Spleen (tissue), 7 donors: ENCODE measurements at regions not wholly inside any gene's neighbourhood (a gene's known extent, or its start where the extent isn't known, plus 50 kb on each side); places are given as distances from the start of the nearest gene placed in this dataset.

Experiments
- POLR2A ChIP-seq, 3 donors: fragments of 450-650 bp; IDR thresholded peaks; one replicate each; pipeline ENCODE4 v1.5.1; 2017; ENCODE audit warnings: antibody characterized with exemption in 3 of 3, mild to moderate bottlenecking in 1 of 3
- POLR2AphosphoS5 ChIP-seq, 3 donors: sonication (generic); formaldehyde crosslinking; IDR thresholded peaks; one replicate each; pipeline ENCODE4 v1.5.1; 2017; ENCODE audit warnings: antibody characterized with exemption in 3 of 3
- TF ChIP-seq, protein P1 (sequence below), 11 experiments: fragments of 200-600 bp in 7 of 11; fragments of 450-650 bp in 4 of 11; sonication (generic) in 4 of 11; IDR thresholded peaks in 8 of 11; conservative IDR thresholded peaks in 3 of 11; 1 replicate in 7 of 11; 2 replicates in 4 of 11; pipeline versions ENCODE4 v1.4.0 to v1.8.0; 2016 to 2021; ENCODE audit warnings: antibody characterized with exemption in 11 of 11, inconsistent platforms in 4 of 11, mild to moderate bottlenecking in 1 of 11
- donor health status: DM: no; HTN: no; CAD: no; lungs with moderate emphysema.
- donor health status: DM: no; HTN: no; CAD: no.
- donor health status: DM: no; HTN: no; CAD: no.

DNA sequence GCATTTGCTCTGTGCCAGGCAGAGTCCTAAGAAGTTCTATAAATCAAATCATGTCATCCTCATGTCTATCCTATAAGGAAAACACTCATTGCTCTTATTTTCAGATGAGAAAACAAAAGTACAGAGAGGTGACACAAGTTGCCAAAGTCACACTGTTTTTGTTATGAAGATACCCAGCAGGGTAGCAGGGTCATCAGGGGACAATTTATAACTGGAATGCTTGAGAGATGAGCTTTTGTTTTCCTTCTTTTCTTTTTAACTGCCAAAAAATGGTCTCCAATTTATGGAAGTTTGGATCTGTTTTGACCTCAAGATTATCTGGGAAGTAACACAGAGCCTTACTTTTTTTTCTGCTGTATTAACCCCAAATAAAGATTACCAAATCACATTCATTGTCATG, 354.1 kb downstream of the SUCLA2 start:
- TF ChIP-seq, protein P1, sequence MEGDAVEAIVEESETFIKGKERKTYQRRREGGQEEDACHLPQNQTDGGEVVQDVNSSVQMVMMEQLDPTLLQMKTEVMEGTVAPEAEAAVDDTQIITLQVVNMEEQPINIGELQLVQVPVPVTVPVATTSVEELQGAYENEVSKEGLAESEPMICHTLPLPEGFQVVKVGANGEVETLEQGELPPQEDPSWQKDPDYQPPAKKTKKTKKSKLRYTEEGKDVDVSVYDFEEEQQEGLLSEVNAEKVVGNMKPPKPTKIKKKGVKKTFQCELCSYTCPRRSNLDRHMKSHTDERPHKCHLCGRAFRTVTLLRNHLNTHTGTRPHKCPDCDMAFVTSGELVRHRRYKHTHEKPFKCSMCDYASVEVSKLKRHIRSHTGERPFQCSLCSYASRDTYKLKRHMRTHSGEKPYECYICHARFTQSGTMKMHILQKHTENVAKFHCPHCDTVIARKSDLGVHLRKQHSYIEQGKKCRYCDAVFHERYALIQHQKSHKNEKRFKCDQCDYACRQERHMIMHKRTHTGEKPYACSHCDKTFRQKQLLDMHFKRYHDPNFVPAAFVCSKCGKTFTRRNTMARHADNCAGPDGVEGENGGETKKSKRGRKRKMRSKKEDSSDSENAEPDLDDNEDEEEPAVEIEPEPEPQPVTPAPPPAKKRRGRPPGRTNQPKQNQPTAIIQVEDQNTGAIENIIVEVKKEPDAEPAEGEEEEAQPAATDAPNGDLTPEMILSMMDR (IDR thresholded peaks at IDR 0.05 in 8 of 11, conservative IDR thresholded peaks at IDR 0.05 in 3 of 11) = no peak
- TF ChIP-seq POLR2AphosphoS5 (IDR thresholded peaks at IDR 0.05) (no peak), POLR2A (IDR thresholded peaks at IDR 0.05) (no peak)
